ENCODE measurements at regions not wholly inside any gene's neighbourhood (a gene's known extent, or its start where the extent isn't known, plus 50 kb on each side); places are given as distances from the start of the nearest gene placed in this dataset.

GRCh38 chr16:85469929-85470590, 143.1 kb upstream of the GSE1 start:
- TF ChIP-seq, protein P1, sequence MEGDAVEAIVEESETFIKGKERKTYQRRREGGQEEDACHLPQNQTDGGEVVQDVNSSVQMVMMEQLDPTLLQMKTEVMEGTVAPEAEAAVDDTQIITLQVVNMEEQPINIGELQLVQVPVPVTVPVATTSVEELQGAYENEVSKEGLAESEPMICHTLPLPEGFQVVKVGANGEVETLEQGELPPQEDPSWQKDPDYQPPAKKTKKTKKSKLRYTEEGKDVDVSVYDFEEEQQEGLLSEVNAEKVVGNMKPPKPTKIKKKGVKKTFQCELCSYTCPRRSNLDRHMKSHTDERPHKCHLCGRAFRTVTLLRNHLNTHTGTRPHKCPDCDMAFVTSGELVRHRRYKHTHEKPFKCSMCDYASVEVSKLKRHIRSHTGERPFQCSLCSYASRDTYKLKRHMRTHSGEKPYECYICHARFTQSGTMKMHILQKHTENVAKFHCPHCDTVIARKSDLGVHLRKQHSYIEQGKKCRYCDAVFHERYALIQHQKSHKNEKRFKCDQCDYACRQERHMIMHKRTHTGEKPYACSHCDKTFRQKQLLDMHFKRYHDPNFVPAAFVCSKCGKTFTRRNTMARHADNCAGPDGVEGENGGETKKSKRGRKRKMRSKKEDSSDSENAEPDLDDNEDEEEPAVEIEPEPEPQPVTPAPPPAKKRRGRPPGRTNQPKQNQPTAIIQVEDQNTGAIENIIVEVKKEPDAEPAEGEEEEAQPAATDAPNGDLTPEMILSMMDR (conservative IDR thresholded peaks at IDR 0.05; ENCODE audit: low read length): no peak
- no peak for TF ChIP-seq EZH2phosphoT487 (IDR thresholded peaks at IDR 0.05; ENCODE audit: borderline replicate concordance)

Data from Loucy (cell line).